WERI-Rb-1 (cell line): ENCODE measurements at regions not wholly inside any gene's neighbourhood (a gene's known extent, or its start where the extent isn't known, plus 50 kb on each side); places are given as distances from the start of the nearest gene placed in this dataset.

Source experiments
- DNase-seq: peaks from one replicate; pipeline ENCODE4 v3.0.0-alpha.2; 2020
- H3K27ac ChIP-seq: fragments of 250-450 bp; sonication (Bioruptor Pico); 2 replicates; pipeline ENCODE4 v1.5.1; 2020; ENCODE audit warnings: mild to moderate bottlenecking, moderate library complexity
- H3K27me3 ChIP-seq: fragments of 250-450 bp; sonication (Bioruptor Pico); 2 replicates; pipeline ENCODE4 v1.5.1; 2021; ENCODE audit warnings: mild to moderate bottlenecking, low read depth, moderate library complexity; ENCODE audit not compliant: insufficient read depth, severe bottlenecking
- H3K36me3 ChIP-seq: fragments of 250-450 bp; sonication (Bioruptor Pico); 2 replicates; pipeline ENCODE4 v1.5.1; 2020; ENCODE audit warnings: mild to moderate bottlenecking, moderate library complexity
- H3K4me3 ChIP-seq: 2 replicates; pipeline ENCODE4 v1.5.1; 2011; ENCODE audit warnings: low read depth, mild to moderate bottlenecking, control low read depth, low read length
- H3K9me3 ChIP-seq: fragments of 250-450 bp; sonication (Bioruptor Pico); 2 replicates; pipeline ENCODE4 v1.5.1; 2021; ENCODE audit warnings: mild to moderate bottlenecking, moderate library complexity; ENCODE audit not compliant: severe bottlenecking
- TF ChIP-seq, protein P1 (sequence below): IDR thresholded peaks from 2 replicates; pipeline ENCODE4 v1.5.1; 2011; ENCODE audit warnings: low read depth, mild to moderate bottlenecking, control low read depth, inconsistent platforms, low read length

DNA sequence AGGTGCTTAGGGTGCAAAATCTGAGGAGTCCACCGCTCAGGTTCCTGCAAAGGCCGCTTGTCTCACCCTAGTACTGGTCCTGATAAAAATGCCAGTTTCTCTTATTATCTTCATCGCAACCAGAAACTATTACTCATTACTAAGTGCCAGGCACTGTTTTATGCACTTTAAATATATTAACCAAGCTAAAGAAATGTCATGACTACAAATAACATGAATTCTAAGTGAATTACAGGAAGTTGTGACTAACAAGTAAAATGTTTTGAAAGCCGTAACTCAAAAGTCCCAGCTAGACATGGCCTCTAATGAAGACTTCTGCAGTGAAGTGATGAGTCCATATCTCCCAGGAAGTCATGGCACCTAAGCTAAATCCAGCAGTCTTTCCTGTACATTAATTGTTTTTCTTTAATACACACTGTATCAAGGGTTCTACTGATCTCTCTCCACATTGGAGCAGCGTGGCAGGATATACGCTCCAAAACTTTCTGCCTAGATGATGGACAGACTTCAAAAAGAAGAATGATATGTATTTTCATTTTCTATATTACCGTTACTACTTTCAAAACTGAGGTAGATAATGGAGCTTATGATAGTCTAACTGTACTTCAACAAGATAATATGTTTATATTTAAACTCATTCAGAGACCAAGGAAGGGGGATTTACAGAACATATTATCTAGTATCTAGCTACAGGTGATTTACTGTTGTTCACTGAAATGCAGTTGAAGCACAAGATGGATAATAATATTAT is 117.3 kb upstream of the ARID2 start:
- H3K27ac ChIP-seq: no peak overlapping the region
- TF ChIP-seq, protein P1, sequence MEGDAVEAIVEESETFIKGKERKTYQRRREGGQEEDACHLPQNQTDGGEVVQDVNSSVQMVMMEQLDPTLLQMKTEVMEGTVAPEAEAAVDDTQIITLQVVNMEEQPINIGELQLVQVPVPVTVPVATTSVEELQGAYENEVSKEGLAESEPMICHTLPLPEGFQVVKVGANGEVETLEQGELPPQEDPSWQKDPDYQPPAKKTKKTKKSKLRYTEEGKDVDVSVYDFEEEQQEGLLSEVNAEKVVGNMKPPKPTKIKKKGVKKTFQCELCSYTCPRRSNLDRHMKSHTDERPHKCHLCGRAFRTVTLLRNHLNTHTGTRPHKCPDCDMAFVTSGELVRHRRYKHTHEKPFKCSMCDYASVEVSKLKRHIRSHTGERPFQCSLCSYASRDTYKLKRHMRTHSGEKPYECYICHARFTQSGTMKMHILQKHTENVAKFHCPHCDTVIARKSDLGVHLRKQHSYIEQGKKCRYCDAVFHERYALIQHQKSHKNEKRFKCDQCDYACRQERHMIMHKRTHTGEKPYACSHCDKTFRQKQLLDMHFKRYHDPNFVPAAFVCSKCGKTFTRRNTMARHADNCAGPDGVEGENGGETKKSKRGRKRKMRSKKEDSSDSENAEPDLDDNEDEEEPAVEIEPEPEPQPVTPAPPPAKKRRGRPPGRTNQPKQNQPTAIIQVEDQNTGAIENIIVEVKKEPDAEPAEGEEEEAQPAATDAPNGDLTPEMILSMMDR: no peak
- H3K9me3 ChIP-seq: no peaks in the 10 kb centered on the region
- H3K4me3 ChIP-seq: no peak overlapping the region
- H3K36me3 ChIP-seq: no peaks in the 10 kb centered on the region
- no peak for DNase-seq
- H3K27me3 ChIP-seq: no peaks in the 10 kb centered on the region

DNA sequence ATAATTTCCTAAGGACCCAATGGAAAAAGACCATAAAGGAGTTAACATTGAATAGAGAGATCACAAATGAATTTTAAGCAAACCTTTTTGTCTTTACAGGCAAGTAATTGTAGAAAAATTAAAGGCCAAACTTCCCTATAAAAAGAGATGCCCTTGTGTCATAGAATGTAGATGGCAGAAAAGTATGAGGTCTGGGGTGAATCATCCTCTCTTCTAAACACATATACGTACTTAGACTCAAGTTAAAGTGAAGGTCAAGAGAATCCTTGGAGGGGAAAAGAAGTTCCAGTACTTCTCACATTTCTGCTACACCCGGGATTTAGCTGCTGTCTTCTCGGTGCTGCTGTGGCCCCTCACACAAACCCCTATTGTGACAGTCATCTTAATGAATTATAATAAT is 116.2 kb upstream of the ARID2 start:
- TF ChIP-seq, protein P1: no peak

DNA sequence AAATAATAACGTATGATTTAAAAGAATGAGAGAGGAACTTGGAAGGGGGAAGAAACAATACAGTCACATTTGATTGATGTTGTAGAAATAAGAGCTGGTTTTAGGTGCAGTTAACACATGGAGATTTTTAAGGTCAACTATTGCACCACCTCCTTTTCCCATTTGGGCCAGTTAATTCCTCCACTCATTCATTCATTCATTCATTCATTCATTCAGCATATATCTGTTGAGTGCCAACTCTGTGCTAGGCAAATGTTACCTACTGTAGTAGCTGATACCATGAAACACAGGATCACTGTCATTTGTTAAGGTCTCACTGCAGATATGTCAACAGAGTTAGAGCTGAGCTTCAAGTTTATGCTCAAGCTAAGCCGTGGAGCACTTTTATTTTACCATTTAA is 115.7 kb upstream of the ARID2 start:
- H3K27ac ChIP-seq: no peak overlapping the region
- H3K36me3 ChIP-seq: no peaks in the 10 kb centered on the region
- no peaks in the 10 kb centered on the region for H3K27me3 ChIP-seq
- TF ChIP-seq, protein P1: no peak
- no peak for DNase-seq
- no peaks in the 10 kb centered on the region for H3K9me3 ChIP-seq
- H3K4me3 ChIP-seq: no peak overlapping the region

More for the DNA sequence above, 116.2 kb upstream of the ARID2 start:
- Histone ChIP-seq H3K27ac (no peak overlapping the region), H3K36me3 (no peaks in the 10 kb centered on the region), H3K9me3 (no peaks in the 10 kb centered on the region), H3K27me3 (no peaks in the 10 kb centered on the region), H3K4me3 (no peak overlapping the region)
- no peak for DNase-seq

DNA sequence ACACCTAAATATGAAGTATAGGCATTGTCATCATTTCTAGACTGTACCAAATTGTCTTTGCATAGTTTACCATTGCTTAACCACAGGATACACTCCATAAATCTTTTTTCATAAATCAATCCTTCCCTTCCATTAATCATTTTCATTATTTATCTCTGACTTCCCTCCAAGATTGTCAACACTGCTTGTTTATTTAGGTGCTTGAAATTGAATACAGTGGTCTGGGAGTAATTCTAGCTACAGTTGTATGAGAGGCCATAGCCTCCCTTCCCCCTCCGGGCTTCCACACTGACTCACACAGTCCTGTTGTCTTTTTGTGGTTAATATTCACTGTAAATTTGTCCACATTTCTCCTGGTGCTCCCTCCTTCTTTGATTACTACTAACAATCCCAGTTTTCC is 114.2 kb upstream of the ARID2 start:
- Histone ChIP-seq H3K4me3 (no peak overlapping the region), H3K9me3 (no peaks in the 10 kb centered on the region), H3K27me3 (no peaks in the 10 kb centered on the region), H3K27ac (no peak overlapping the region), H3K36me3 (no peaks in the 10 kb centered on the region)
- no peak for DNase-seq
- TF ChIP-seq, protein P1: no peak

DNA sequence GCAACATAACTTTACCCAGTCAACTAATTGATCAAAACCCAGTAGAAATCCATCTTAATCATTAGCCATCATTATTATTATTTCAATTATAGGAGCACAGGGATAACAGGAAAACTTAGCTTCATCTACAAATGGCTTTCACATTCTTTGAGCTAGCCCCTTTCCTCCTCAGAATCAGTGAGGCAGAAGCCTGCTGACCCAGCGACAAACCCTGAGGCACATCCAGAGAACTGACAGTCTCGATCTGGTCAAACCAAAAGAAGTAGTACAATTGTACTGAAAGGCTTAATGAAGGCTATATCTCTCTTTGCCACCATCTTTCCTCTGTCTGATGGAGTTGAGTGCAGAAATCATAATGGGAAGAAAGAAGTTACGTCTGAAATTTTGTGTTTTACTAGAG is 109.8 kb upstream of the ARID2 start:
- TF ChIP-seq, protein P1: no peak
- Histone ChIP-seq H3K36me3 (no peaks in the 10 kb centered on the region), H3K4me3 (no peak overlapping the region), H3K27ac (no peak overlapping the region), H3K9me3 (no peaks in the 10 kb centered on the region), H3K27me3 (no peaks in the 10 kb centered on the region)
- DNase-seq: no peak

DNA sequence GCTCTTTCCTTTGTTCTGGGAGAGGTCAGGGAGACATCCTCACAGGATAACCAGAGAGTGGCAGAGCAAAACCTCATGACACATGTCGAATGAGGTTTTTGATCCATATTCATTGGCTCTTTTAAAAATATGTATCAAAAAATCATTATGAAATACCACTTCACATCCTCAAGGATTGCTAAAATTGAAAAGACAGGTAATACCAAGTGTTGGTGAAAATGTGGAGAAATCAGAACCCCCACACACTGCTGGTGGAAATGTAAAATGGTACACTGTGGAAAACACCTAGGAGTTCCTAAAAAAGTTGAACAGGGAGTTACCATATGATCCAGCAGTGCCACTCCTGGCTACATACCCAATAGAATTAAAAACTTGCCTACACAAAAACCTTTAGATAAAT is 107.8 kb upstream of the ARID2 start:
- no peaks in the 10 kb centered on the region for H3K9me3 ChIP-seq
- TF ChIP-seq, protein P1: no peak
- H3K27me3 ChIP-seq: no peaks in the 10 kb centered on the region
- no peak overlapping the region for H3K4me3 ChIP-seq
- H3K36me3 ChIP-seq: no peaks in the 10 kb centered on the region
- H3K27ac ChIP-seq: no peak overlapping the region
- DNase-seq: no peak
